ENCODE measurements at regions not wholly inside any gene's neighbourhood (a gene's known extent, or its start where the extent isn't known, plus 50 kb on each side); places are given as distances from the start of the nearest gene placed in this dataset.

GRCh38 chr6:33862536-33862935 lies 58.7 kb upstream of the MLN start:
- DNase-seq: no peak

GRCh38 chr6:33861722-33862121 lies 57.9 kb upstream of the MLN start:
- DNase-seq: no peak

GRCh38 chr6:33860706-33861474 lies 57.1 kb upstream of the MLN start:
- DNase-seq: no peak

GRCh38 chr6:33860006-33860405 lies 56.2 kb upstream of the MLN start:
- no peak for DNase-seq

DNA sequence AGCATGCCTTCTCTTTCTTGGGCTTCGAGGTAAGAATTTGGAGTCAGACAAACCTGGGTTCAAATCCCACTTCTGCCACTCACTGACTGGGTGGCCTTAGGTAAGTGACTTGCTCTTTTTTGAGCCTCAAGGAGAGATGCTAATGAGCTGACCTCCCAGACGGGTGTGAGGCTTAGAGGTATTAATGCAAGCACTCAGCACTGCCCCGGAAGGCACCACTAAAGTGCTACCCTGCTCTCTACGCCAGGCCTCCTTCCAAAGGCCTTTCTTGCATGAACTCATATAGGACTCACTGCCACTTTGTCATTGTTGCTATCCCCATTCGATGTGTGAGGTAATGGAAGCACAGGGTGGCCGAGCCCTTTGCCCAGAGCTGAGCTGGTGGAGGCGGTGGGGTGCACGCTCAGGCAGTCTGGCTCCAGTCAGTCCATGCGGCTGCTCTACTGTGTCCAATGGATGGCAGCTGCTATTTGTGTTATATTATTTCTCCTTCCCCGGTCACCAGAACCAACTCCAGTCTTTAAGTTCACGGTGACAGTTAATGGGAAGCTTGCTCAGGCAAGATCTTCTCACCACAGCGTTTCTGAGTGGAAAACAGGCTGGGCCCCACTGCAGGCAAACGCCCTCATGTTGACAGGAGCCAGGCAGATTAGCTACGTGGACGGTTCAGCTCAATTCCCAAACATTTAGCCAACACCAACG lies 55.2 kb upstream of the MLN start:
- DNase-seq: no peak

- DNase-seq: no peak
These were observed 54.2 kb upstream of the MLN start for GRCh38 chr6:33857932-33858475.

DNA sequence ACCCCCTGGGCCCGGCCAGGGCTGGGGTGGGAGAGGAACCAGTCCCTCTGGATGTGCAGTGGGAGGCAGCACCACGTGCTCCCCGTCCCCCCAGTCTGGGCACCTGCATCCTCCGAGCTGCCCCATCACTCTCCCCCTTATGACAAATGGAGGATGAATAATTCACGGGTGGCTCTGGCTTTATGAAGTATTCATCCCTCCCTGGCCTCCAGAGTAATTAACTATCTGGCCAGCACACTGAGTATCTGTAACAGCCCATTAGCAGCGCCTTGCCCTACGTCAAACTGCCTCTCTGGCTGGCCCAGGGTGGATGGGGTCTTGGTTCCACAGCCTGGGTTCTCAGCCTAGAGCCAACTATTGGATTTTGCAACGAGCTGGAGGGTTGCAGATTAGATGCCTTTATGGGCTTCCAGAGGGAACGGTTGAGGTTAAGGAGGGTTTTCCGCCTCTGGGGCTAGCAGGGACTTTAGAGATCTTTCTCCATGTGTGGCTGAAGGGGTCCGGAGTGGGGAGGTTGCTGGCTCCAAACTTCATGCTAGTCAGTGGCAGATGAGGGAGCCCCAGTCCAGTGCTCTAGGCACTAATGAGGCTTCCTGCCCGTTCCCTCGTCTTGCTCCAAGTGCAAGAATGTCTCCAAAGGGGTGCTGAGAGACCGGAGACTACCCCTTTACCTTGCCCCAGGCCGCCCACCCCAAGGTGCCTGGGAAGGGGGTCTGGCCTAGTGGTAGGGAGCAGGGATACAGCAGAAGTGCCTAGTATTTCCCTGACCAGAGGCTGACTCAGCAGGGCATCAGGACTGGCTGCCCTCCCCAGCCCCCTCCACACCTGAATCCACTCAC lies 53.5 kb upstream of the MLN start:
- no peak for DNase-seq

GRCh38 chr6:33856655-33857054 lies 52.9 kb upstream of the MLN start:
- no peak for DNase-seq

DNA sequence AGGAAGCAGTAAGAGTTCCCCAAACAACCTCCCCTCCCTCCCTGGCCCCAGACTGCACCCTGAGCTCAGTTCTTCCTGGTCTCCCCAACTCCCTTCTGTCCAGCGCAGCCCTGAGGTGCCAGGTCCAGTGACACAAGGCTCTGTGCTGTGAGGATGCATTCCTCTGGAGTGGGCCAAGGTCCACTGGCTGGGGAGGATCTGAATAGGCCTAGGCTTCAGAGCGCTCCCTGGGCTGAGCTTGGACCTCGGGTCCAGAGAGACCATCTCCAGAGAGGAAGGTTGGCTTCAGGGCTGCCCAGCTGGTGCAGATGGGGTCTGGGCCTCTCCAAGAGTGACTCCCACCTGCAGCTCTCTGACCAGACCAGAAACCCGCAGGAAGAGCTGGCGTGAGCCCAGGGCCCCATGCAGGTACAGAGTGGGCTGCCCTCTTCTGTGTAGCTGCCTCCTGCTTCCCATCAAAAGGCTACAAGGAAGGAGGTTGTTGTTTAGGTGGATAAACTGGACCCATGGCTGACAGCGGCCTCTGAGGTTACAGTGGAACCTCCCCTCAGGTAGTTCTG lies 52.3 kb upstream of the MLN start:
- no peak for DNase-seq

DNA sequence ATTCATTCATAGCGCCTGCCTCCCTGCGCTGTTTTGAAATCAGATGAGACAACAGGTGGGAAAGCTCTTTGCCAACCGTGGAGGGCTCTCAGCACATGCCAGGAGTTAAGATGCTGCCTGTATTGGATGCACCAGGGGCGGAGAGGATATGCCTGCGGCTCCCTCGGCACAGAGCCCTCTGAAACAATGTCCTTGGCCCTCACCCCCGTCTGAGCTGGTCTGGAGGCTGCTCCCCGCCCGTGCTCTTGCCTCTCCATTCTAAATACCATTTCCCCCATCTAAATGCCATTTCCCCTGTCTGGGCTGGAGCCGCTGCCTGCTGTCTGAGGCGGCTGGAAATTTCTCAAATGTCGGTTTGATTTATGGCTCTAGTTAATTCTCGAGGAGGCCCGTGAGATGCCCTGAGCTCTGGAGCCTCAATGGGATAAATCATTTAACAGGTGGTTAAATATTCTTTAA lies 50.8 kb upstream of the MLN start:
- peak in 1 of 2 experiments; percentile 23 for DNase-seq

- DNase-seq: no peak
These were observed 49.9 kb upstream of the MLN start for GRCh38 chr6:33853736-33854135.
